HEK293 (cell line): ENCODE measurements at regions not wholly inside any gene's neighbourhood (a gene's known extent, or its start where the extent isn't known, plus 50 kb on each side); places are given as distances from the start of the nearest gene placed in this dataset.

Experiments
- CTCF ChIA-PET: fragments of 350-600 bp; formaldehyde crosslinking; extraction: SDS; loops from one replicate; lab custom pipeline; 2021; ENCODE audit warnings: antibody characterized with exemption; lab: Yijun Ruan, JAX
- POLR2A ChIA-PET: fragments of 300-600 bp; formaldehyde crosslinking; extraction: SDS; loops from one replicate; lab custom pipeline; 2020; ENCODE audit warnings: antibody characterized with exemption, inconsistent platforms; lab: Yijun Ruan, JAX
- H3K27ac ChIP-seq: fragments of 200-500 bp; sonication (Bioruptor generic); 2 replicates; pipeline ENCODE4 v1.5.1; 2014; ENCODE audit warnings: low read depth, low read length, control low read depth, inconsistent platforms; ENCODE audit errors: extremely low read depth
- H3K36me3 ChIP-seq, 2 experiments: fragments of 200-500 bp in 1 of 2; sonication (Bioruptor generic) in 1 of 2; 1 replicate in 1 of 2; 2 replicates in 1 of 2; pipeline ENCODE4 v1.5.1; 2014 to 2017; ENCODE audit warnings: inconsistent platforms in 2 of 2, low read length in 2 of 2; ENCODE audit not compliant: control insufficient read depth in 2 of 2, insufficient read depth in 1 of 2
- H3K4me1 ChIP-seq: fragments of 200-500 bp; sonication (Bioruptor generic); 2 replicates; pipeline ENCODE4 v1.5.1; 2014; ENCODE audit warnings: mild to moderate bottlenecking, low read length, inconsistent platforms; ENCODE audit not compliant: control insufficient read depth, insufficient read depth
- H3K4me3 ChIP-seq: 2 replicates; pipeline ENCODE4 v1.5.1; 2011; ENCODE audit warnings: low read depth, mild to moderate bottlenecking, control low read depth, low read length, moderate library complexity
- H3K9me3 ChIP-seq: fragments of 200-500 bp; sonication (Bioruptor generic); 2 replicates; pipeline ENCODE4 v1.5.1; 2014; ENCODE audit warnings: low read depth, low read length, inconsistent platforms; ENCODE audit not compliant: control insufficient read depth, insufficient read depth
- KLF16 ChIP-seq: fragments of 450-650 bp; formaldehyde crosslinking; IDR thresholded peaks from 2 replicates; pipeline ENCODE4 v1.5.1; 2017; ENCODE audit warnings: missing biosample characterization, missing genetic modification characterization
- MZF1 ChIP-seq: fragments of 450-650 bp; formaldehyde crosslinking; IDR thresholded peaks from 2 replicates; pipeline ENCODE4 v1.5.1; 2017; ENCODE audit warnings: missing biosample characterization, missing genetic modification characterization, borderline replicate concordance
- RBAK ChIP-seq: fragments of 450-650 bp; formaldehyde crosslinking; IDR thresholded peaks from 2 replicates; pipeline ENCODE4 v1.5.1; 2016; ENCODE audit warnings: missing biosample characterization, missing genetic modification characterization
- SETDB1 ChIP-seq: IDR thresholded peaks from one replicate; pipeline ENCODE4 v1.6.1; 2017; ENCODE audit warnings: mild to moderate bottlenecking, low read length, moderate library complexity, mixed read lengths; ENCODE audit not compliant: insufficient read length
- WT1 ChIP-seq: fragments of 450-650 bp; formaldehyde crosslinking; IDR thresholded peaks from 2 replicates; pipeline ENCODE4 v1.5.1; 2016; ENCODE audit warnings: missing biosample characterization, missing genetic modification characterization
- ZEB2 ChIP-seq: fragments of 450-650 bp; formaldehyde crosslinking; IDR thresholded peaks from 2 replicates; pipeline ENCODE4 v1.5.1; 2016; ENCODE audit warnings: missing biosample characterization, missing genetic modification characterization
- ZNF121 ChIP-seq: fragments of 450-650 bp; formaldehyde crosslinking; IDR thresholded peaks from 2 replicates; pipeline ENCODE4 v1.5.1; 2016; ENCODE audit warnings: missing biosample characterization, missing genetic modification characterization
- ZNF175 ChIP-seq: fragments of 450-650 bp; formaldehyde crosslinking; IDR thresholded peaks from 2 replicates; pipeline ENCODE4 v1.5.1; 2016; ENCODE audit warnings: missing biosample characterization, missing genetic modification characterization
- ZNF202 ChIP-seq: fragments of 450-650 bp; formaldehyde crosslinking; IDR thresholded peaks from 2 replicates; pipeline ENCODE4 v1.5.1; 2016; ENCODE audit warnings: missing biosample characterization, missing genetic modification characterization, borderline replicate concordance
- ZNF366 ChIP-seq: fragments of 450-650 bp; formaldehyde crosslinking; conservative IDR thresholded peaks from 2 replicates; pipeline ENCODE4 v1.5.1; 2016; ENCODE audit warnings: missing biosample characterization, missing genetic modification characterization
- ZNF596 ChIP-seq: fragments of 450-650 bp; IDR thresholded peaks from 2 replicates; pipeline ENCODE4 v1.5.0; 2018; ENCODE audit warnings: missing biosample characterization, mild to moderate bottlenecking, missing genetic modification characterization, moderate library complexity
- ZNF658 ChIP-seq: fragments of 450-650 bp; formaldehyde crosslinking; IDR thresholded peaks from 2 replicates; pipeline ENCODE4; 2016; ENCODE audit warnings: missing biosample characterization, missing genetic modification characterization
- TF ChIP-seq, protein P1 (sequence below): fragments of 450-650 bp; formaldehyde crosslinking; IDR thresholded peaks from 2 replicates; pipeline ENCODE4 v1.5.1; 2016; ENCODE audit warnings: missing biosample characterization, missing genetic modification characterization, borderline replicate concordance
- TF ChIP-seq, protein P2 (sequence below): fragments of 450-650 bp; formaldehyde crosslinking; optimal IDR thresholded peaks from 2 replicates; pipeline ENCODE3; 2016; ENCODE audit warnings: missing biosample characterization, mild to moderate bottlenecking, missing genetic modification characterization
- TF ChIP-seq, protein P3 (sequence below): fragments of 450-650 bp; formaldehyde crosslinking; IDR thresholded peaks from 2 replicates; pipeline ENCODE4 v1.5.1; 2016; ENCODE audit warnings: missing biosample characterization, missing genetic modification characterization
- TF ChIP-seq, protein P4 (sequence below): IDR thresholded peaks from 2 replicates; pipeline ENCODE4 v1.6.1; 2011; ENCODE audit warnings: mild to moderate bottlenecking, low read depth, low read length, borderline replicate concordance
- TF ChIP-seq, protein P5 (sequence below): fragments of 450-650 bp; formaldehyde crosslinking; IDR thresholded peaks from 2 replicates; pipeline ENCODE4 v1.5.1; 2016; ENCODE audit warnings: missing biosample characterization, missing genetic modification characterization, borderline replicate concordance
- TF ChIP-seq, protein P6 (sequence below): fragments of 450-650 bp; formaldehyde crosslinking; IDR thresholded peaks from 2 replicates; pipeline ENCODE4 v1.5.1; 2017; ENCODE audit warnings: missing biosample characterization, missing genetic modification characterization

DNA sequence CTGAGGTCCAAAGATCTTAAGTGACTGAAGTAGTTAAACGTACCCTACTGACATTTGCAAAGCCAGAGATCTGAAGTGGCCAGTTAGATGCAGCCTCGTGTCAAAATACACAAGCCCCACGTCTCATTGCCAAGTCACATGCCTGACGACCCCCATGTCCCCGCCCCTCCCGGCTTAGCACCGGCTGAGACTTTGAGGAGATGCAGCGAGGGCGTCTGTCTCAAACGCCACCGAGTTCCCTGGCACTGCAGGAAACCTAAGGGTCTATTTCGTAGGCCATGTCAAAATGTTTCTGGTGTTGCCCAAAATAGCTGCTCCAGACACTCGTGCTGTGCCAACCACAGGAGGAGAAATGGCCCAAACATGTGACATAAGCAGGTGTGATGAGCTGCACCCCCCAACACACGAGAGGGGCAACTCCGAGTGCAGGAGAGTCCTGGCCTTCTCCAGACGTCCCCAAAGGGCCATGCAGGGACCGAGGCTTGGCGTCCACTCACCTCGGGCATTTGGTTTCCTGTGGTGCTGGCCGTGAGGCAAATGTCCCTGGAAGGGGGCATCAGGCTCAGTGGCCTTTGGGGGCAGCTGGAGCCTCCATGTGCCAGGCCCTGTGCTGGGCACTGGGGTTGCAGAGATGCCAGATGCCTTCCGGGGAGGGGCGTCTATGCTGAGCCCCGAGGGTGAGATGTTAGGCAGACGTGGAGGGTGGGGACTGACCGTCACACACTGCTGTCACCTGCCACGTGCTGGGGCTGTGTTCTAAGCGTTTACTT, 67.0 kb downstream of the MATN1 start:
- no peak overlapping the region for H3K27ac ChIP-seq
- ChIA-PET CTCF (interaction anchor here (0.6 to 0.7 kb wide), 2 partner anchors 208 to 1130 kb away, joined by 3 read pairs; no protein-coding TSS in a partner anchor), POLR2A (no interaction called here)
- H3K9me3 ChIP-seq: no peaks in the 10 kb centered on the region
- no peaks in the 10 kb centered on the region for H3K4me1 ChIP-seq
- TF ChIP-seq RBAK: no peak
- TF ChIP-seq ZNF596 (tag by site-specific recombination): no peak
- TF ChIP-seq, protein P1, sequence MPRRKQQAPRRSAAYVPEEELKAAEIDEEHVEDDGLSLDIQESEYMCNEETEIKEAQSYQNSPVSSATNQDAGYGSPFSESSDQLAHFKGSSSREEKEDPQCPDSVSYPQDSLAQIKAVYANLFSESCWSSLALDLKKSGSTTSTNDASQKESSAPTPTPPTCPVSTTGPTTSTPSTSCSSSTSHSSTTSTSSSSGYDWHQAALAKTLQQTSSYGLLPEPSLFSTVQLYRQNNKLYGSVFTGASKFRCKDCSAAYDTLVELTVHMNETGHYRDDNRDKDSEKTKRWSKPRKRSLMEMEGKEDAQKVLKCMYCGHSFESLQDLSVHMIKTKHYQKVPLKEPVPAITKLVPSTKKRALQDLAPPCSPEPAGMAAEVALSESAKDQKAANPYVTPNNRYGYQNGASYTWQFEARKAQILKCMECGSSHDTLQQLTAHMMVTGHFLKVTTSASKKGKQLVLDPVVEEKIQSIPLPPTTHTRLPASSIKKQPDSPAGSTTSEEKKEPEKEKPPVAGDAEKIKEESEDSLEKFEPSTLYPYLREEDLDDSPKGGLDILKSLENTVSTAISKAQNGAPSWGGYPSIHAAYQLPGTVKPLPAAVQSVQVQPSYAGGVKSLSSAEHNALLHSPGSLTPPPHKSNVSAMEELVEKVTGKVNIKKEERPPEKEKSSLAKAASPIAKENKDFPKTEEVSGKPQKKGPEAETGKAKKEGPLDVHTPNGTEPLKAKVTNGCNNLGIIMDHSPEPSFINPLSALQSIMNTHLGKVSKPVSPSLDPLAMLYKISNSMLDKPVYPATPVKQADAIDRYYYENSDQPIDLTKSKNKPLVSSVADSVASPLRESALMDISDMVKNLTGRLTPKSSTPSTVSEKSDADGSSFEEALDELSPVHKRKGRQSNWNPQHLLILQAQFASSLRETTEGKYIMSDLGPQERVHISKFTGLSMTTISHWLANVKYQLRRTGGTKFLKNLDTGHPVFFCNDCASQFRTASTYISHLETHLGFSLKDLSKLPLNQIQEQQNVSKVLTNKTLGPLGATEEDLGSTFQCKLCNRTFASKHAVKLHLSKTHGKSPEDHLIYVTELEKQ (tag by site-specific recombination): no peak
- TF ChIP-seq, protein P2, sequence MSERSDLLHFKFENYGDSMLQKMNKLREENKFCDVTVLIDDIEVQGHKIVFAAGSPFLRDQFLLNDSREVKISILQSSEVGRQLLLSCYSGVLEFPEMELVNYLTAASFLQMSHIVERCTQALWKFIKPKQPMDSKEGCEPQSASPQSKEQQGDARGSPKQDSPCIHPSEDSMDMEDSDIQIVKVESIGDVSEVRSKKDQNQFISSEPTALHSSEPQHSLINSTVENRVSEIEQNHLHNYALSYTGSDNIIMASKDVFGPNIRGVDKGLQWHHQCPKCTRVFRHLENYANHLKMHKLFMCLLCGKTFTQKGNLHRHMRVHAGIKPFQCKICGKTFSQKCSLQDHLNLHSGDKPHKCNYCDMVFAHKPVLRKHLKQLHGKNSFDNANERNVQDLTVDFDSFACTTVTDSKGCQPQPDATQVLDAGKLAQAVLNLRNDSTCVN (tag by site-specific recombination): no peak
- no peak for TF ChIP-seq ZNF175 (tag by site-specific recombination)
- TF ChIP-seq KLF16 (tag by site-specific recombination): no peak
- TF ChIP-seq, protein P3, sequence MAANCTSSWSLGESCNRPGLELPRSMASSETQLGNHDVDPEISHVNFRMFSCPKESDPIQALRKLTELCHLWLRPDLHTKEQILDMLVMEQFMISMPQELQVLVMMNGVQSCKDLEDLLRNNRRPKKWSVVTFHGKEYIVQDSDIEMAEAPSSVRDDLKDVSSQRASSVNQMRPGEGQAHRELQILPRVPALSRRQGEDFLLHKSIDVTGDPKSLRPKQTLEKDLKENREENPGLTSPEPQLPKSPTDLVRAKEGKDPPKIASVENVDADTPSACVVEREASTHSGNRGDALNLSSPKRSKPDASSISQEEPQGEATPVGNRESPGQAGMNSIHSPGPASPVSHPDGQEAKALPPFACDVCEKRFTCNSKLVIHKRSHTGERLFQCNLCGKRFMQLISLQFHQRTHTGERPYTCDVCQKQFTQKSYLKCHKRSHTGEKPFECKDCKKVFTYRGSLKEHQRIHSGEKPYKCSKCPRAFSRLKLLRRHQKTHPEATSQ (tag by site-specific recombination): no peak
- TF ChIP-seq ZEB2 (tag by site-specific recombination): no peak
- TF ChIP-seq, protein P4, sequence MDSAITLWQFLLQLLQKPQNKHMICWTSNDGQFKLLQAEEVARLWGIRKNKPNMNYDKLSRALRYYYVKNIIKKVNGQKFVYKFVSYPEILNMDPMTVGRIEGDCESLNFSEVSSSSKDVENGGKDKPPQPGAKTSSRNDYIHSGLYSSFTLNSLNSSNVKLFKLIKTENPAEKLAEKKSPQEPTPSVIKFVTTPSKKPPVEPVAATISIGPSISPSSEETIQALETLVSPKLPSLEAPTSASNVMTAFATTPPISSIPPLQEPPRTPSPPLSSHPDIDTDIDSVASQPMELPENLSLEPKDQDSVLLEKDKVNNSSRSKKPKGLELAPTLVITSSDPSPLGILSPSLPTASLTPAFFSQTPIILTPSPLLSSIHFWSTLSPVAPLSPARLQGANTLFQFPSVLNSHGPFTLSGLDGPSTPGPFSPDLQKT: no peak
- H3K4me3 ChIP-seq: no peak overlapping the region
- no peaks in the 10 kb centered on the region for H3K36me3 ChIP-seq

DNA sequence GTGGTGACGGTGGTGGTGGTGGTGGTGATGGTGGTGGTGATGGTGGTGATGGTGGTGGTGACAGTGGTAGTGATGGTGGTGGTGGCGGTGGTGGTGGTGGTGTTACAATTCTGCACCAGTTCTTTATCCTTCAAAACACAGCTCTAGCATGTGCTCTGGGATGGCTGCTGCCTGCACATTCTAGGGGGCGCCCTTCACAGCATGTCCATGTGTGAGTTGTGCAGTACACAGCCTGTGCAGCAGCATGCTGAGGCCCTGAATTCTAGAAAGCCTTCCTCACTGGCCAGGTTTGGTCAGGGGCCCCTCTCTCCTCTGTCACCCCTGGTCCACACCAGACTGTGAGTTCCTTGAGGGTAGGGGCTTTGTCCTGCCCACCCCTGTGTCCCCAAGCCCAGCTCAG, 67.7 kb downstream of the MATN1 start:
- TF ChIP-seq SETDB1 (no peak), ZNF658 (tag by site-specific recombination) (no peak), ZNF202 (tag by site-specific recombination) (no peak), WT1 (no peak), ZNF366 (tag by site-specific recombination) (no peak), ZNF121 (tag by site-specific recombination) (no peak), MZF1 (no peak)
- TF ChIP-seq, protein P5, sequence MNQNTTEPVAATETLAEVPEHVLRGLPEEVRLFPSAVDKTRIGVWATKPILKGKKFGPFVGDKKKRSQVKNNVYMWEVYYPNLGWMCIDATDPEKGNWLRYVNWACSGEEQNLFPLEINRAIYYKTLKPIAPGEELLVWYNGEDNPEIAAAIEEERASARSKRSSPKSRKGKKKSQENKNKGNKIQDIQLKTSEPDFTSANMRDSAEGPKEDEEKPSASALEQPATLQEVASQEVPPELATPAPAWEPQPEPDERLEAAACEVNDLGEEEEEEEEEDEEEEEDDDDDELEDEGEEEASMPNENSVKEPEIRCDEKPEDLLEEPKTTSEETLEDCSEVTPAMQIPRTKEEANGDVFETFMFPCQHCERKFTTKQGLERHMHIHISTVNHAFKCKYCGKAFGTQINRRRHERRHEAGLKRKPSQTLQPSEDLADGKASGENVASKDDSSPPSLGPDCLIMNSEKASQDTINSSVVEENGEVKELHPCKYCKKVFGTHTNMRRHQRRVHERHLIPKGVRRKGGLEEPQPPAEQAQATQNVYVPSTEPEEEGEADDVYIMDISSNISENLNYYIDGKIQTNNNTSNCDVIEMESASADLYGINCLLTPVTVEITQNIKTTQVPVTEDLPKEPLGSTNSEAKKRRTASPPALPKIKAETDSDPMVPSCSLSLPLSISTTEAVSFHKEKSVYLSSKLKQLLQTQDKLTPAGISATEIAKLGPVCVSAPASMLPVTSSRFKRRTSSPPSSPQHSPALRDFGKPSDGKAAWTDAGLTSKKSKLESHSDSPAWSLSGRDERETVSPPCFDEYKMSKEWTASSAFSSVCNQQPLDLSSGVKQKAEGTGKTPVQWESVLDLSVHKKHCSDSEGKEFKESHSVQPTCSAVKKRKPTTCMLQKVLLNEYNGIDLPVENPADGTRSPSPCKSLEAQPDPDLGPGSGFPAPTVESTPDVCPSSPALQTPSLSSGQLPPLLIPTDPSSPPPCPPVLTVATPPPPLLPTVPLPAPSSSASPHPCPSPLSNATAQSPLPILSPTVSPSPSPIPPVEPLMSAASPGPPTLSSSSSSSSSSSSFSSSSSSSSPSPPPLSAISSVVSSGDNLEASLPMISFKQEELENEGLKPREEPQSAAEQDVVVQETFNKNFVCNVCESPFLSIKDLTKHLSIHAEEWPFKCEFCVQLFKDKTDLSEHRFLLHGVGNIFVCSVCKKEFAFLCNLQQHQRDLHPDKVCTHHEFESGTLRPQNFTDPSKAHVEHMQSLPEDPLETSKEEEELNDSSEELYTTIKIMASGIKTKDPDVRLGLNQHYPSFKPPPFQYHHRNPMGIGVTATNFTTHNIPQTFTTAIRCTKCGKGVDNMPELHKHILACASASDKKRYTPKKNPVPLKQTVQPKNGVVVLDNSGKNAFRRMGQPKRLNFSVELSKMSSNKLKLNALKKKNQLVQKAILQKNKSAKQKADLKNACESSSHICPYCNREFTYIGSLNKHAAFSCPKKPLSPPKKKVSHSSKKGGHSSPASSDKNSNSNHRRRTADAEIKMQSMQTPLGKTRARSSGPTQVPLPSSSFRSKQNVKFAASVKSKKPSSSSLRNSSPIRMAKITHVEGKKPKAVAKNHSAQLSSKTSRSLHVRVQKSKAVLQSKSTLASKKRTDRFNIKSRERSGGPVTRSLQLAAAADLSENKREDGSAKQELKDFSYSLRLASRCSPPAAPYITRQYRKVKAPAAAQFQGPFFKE (tag by site-specific recombination): no peak
- TF ChIP-seq, protein P6, sequence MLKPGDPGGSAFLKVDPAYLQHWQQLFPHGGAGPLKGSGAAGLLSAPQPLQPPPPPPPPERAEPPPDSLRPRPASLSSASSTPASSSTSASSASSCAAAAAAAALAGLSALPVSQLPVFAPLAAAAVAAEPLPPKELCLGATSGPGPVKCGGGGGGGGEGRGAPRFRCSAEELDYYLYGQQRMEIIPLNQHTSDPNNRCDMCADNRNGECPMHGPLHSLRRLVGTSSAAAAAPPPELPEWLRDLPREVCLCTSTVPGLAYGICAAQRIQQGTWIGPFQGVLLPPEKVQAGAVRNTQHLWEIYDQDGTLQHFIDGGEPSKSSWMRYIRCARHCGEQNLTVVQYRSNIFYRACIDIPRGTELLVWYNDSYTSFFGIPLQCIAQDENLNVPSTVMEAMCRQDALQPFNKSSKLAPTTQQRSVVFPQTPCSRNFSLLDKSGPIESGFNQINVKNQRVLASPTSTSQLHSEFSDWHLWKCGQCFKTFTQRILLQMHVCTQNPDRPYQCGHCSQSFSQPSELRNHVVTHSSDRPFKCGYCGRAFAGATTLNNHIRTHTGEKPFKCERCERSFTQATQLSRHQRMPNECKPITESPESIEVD (tag by site-specific recombination): no peak
- no peaks in the 10 kb centered on the region for H3K4me1 ChIP-seq
- no peaks in the 10 kb centered on the region for H3K36me3 ChIP-seq
- no peak overlapping the region for H3K4me3 ChIP-seq
- CTCF ChIA-PET: interaction anchor here (0.6 to 0.7 kb wide), 2 partner anchors 207 to 1130 kb away, joined by 3 read pairs; no protein-coding TSS in a partner anchor
- POLR2A ChIA-PET: no interaction called here
- H3K27ac ChIP-seq: no peak overlapping the region
- no peaks in the 10 kb centered on the region for H3K9me3 ChIP-seq
